B cell (primary cell): ENCODE measurements at regions not wholly inside any gene's neighbourhood (a gene's known extent, or its start where the extent isn't known, plus 50 kb on each side); places are given as distances from the start of the nearest gene placed in this dataset.
"Not testable (repeated sequence)": the region's sequence is repeated elsewhere in the genome, so short reads cannot be mapped to it uniquely, and the experiment has no call there.

Source experiments
- CTCF ChIP-seq: fragments of 200-600 bp; IDR thresholded peaks from one replicate; pipeline ENCODE4 v1.8.0; 2022; ENCODE audit warnings: antibody characterized with exemption, mild to moderate bottlenecking
- EZH2 ChIP-seq: IDR thresholded peaks from 2 replicates; pipeline ENCODE4 v1.6.1; 2012; ENCODE audit warnings: borderline replicate concordance, low read depth, mild to moderate bottlenecking, moderate library complexity, low read length; ENCODE audit not compliant: insufficient read depth, poor library complexity, severe bottlenecking

- TF ChIP-seq CTCF, EZH2: not testable (repeated sequence)
Measured at GRCh38 chr22:10760418-10760817, 4767.6 kb upstream of the OR11H1 start.
